ENCODE measurements at regions not wholly inside any gene's neighbourhood (a gene's known extent, or its start where the extent isn't known, plus 50 kb on each side); places are given as distances from the start of the nearest gene placed in this dataset.
"Not testable (repeated sequence)": the region's sequence is repeated elsewhere in the genome, so short reads cannot be mapped to it uniquely, and the experiment has no call there.

DNA sequence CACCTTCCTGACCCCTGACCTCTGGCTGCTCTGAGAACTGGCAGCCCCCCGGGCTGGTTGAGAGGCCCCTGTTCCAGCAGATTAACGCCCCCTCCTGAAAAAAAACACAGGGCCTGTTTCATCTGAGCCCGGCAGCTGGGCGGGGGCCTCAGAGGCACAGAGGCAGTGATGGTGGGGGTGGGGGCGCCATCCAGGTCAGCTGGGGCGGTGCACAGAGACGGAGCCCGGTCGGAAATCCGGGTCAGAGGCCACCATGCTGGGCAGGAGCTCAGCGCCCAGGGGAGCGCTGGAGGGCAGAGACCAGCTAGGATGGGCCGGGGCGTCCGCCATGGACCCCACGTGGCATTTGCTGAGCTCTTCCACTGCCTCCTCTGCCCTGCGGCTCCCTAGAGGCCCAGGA, 68.0 kb downstream of the UNCX start:
- no peak for DNase-seq

DNA sequence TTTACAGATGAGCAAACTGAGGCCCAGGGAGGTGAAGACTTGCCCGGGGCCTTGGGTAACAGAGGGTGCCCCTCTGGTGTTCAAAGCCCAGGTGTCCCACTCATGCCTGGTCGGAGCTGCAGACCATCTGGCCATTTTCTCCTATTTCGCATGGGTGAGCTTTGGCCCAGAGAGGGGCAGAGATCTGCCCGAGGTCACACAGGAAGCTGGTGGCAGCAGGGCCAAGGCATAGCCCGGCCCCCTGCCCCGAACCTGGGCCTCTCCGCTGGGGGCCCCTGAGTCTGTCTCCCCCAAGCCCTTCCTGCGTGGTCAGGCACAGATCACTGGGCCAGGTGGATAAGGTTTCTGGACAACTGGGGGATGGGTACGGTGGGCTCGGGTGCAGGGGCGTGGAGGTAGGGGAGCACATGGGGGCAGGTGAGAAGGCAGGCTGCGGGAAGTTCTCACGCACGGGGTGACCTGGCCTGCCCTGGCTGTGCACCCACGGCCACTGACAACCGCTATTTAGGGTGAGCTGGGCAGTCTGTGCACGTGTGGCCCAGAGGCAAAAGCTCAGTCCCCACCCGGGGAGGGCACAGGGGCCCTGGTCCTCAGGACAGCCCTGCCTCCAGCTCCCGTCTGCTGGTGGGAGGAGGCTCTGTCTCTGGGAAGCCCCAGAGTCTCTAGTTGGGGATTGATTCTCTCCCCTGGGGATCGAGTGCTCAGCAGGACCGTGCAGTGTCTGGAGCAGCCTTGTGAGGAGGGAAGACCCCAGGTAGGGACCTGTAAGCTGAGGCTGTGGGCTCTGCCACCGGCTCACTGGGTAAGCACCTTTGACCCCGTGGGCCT, 68.6 kb downstream of the UNCX start:
- DNase-seq, result no peak

DNA sequence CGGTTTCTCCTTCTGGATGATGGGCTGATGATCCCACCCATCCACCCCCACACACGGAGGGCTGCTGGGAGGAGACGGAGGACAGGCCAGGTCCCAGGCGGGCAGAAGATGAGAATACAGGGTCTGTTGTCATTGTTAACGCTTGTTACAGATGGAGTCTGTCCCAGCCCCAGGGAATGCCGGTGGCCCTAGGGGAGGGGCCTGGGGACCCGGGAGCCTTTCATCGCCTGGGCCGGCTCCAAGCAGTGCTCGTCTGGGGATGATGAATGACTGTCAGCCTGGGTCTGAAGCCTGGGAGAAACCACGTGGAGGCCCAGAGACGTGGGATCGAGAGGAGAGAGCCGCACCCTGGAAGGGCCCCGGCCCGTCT, 69.2 kb downstream of the UNCX start:
- no peak for DNase-seq

DNA sequence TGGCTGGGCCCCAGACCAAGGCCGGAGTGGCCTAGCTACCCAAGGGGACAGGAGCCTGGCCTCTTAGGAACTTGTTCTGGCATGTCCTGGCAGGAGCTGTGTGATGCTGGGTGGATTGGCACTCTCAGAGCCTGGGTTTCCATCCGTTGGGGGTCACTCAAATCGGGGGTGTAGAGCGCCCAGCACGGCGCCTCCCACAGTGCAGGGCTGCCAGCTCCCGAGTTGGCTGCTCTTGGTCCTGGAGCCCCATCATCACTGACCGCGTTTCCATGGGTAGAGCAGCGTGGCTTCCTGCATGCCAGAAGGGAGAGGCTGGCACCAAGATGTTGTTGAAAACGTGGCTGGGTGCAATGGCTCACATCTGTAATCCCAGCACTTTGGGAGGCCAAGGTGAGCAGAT, 70.3 kb downstream of the UNCX start:
- DNase-seq, result no peak

DNA sequence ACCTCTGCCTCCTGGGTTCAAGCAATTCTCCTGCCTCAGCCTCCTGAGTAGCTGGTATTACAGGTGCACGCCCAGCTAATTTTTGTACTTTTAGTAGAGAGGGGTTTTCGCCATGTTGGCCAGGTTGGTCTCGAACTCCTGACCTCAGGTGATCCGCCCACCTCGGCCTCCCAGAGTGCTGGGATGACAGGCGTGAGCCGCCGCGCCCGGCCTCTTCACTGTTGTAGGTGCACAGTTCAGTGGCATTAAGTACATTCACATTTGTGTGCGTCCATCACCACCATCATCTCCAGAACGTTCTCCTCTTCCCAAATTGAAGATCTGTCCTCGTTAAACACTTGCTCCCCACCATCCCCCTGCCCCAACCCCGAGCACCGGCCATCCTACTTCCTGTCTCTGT, 71.3 kb downstream of the UNCX start:
- not testable (repeated sequence) for DNase-seq

DNA sequence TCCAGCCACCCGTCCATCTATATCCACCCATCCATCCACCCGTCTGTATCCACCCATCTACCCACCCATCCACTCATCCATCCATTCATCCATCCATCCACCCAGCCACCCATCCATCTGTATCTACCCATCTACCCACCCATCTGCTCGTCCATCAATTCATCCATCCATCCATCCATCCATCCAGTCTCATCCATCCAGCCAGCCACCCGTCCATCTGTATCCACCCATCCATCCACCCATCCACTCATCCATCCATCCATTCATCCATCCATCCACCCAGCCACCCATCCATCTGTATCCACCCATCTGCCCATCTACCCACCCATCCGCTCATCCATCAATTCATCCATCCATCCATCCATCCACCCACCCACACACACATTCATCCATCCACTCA, 73.2 kb downstream of the UNCX start:
- DNase-seq, result no peak

- DNase-seq, result no peak
Observed at GRCh38 chr7:1307828-1308227, 75.2 kb downstream of the UNCX start.

DNA sequence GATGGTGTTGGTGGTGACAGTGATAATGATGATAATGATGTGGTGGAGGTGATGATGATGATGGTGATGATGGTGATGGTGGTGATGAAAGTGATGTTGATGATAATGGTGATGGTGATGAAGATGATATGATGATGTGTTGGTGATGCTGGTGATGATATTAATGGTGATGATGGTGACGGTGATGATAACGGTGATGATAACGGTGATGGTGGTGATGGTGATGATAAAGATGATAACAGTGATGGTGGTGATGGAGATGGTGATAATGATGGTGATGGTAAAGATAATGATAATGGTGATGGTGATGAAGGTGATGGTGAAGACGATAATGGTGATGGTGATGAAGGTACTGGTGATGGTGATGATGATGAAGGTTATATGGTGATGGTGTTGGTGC, 76.6 kb downstream of the UNCX start:
- no peak for DNase-seq

GRCh38 chr7:1309996-1310395, 77.3 kb downstream of the UNCX start:
- no peak for DNase-seq

DNA sequence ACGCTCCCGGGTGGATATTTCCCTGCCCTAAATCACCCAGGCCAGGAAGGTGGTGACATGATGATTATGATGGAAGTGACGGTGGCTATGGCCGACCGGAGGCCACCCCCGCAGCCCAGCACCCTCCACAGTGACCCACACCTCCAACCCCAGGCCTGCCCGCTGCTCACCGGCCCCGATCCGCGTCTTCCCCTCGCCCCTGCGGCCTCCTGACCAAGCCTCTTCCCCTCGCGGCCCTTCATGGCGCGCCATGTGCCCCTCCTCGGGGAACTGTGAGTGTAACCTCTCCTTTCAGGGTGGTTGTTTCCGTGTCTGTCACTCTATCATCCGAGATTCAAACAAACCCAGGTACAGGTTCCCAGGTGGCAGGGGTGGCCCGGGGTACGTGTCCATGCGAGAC, 78.3 kb downstream of the UNCX start:
- no peak for DNase-seq

DNA sequence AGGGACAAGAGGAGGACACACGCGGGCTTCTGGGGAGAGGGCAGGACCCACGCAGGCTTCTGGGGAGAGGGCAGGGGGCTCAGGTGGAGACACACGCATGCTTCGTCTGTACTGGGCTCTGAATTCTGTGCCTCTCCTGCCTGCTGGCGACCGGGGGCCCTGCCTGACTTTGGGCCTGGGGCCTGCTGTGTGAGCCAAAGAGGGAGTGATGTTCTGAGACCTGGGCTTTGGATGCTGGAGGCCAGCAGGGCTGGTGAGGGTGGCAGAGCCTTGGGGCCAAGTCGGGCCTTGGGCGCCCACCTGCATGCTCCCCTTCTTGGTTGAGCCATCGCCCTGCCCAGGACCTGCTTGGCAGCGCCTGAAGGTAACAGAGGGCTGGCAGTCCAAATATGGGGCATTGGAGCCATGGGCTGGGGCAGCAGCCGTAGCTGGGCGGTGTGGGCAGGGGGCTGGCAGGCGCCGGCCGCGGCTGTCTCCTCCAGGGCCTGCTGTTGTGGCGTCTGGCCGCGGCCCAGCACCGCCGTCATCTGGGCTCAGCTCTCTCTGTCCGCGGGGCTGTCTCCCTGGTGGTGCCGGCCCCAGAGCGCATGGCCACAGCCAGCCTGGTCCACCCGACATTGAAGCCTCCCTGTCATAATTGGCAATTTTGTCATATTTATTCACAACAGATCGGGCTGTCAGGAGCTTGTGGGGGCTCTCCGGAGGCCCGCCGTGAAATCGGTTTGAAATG, 78.9 kb downstream of the UNCX start:
- DNase-seq, result no peak

DNA sequence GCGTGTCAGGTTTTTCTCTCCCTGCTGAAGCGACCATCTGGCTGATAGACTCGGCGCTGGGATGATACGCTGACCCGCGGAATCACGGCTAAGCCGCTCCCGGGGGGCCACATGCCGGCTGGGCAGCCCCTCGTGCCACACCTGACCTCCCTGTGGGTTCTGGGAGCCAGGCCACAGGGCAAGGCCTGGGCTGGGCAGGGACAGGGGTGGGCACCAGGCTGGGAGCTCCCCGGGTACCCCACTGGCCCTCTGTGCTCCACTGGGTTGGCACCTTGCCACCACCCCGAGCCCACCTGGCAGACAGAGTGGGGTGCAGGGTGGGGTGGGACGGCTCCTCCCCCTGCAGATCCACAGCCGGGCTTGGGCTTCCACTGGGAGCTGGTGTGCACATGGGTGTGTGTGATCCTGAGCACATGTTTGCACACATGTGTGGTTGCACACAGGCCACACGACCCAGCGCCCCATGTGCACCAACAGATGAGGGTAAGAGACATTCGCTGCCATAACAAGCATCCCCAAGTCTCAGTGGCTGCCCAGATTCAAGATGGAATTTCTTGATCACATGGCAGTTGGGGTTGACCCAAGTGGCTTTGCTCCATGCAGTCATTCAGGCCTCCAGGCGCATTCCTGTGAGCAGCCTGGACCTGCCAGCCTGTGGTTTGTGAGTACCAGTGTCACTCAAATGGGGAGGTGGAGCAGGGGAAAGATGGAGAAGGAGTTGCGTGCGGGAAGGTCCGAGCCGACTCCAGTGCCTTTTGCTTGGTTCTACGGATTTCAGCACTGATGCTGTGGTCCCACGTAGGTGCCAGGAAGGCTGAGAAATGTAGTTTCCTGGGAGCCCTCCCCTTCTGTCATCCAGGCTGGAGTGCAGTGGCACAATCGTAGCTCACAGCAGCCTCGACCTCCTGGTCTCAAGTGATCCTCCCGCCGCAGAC, 79.7 kb downstream of the UNCX start:
- no peak for DNase-seq

DNA sequence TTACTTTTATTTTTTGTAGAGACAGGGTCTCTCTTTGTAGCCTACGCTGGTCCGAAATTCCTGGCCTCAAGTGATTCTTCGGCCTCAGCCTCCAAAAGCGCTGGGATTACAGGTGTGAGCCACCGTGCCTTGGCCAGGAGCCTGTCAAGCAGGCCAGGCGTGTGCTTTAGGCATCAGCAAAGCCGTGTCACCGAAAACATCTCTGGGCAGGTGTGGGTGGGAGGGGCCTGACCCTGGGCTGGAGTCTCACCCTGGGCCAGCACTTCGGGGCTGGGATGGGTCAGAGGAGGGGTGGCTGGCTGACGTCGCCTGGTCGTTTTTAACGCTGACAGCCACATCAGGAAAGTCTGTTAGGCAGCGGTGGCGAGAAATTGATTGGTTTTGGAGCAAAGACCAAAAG, 80.9 kb downstream of the UNCX start:
- no peak for DNase-seq

DNA sequence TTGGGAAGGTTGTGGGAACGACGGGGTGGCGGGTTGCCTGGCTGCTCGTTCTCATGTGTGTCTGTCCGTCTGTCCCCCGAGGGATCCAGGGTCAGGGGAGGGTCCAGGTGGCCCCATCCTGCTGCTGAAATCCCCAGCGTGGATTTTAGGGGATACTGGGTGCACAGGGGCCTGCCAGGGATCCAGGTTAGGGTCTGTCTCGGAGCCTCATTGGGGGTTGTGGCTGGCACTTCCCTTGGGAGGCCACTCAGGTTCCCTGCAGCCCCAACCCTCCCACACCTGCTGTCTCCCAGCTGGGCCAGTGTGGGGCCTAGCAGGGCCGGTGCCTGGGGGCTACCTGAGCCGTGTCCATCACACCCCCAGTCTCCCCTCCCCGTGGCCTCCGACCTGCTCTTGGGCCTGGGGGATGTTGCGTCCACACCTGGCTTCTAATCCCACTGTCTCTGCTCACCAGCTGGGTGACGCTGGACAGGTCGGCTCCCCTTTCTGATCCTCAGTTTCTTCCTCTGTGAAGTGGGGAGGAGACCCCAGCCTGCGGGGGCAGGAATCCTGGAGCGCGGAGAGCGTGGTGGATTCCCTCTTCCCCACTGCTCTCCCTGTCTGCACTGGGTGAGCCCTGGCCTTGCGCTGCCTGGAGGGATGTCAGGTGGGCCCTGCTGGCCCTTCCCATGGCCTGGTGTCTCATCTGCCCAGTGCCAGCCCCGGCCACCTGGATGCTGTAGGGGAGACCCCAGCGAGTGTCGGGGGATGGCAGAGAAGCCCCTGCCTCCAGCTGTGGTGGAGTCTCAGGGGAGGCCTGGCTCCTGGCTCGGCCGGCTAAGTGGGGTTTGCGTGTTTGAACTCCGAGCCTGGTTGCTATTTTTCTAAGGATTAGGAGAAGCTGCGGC, 81.6 kb downstream of the UNCX start:
- no peak for DNase-seq

- DNase-seq, result no peak
Observed at GRCh38 chr7:1314908-1315450, 82.3 kb downstream of the UNCX start.

DNA sequence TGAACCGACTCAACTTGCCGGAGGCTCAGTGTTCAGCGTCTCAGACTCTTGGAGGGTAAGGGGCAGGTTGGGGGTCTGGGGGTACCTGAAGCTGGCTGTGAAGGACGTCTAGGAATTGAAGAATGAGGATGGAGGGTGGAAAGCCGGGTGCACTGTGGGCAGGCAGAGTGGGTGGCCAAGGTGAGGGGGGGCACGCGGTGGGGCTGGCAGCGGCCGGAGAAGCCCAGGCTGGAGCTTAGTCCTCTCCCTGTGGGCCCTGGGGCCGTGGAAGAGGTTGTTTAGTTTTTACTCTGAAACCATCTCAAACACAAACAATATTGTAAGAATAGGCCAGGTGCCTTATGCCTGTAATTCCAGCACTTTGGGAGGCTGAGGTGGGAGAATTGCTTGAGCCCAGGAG, 83.4 kb downstream of the UNCX start:
- no peak for DNase-seq

GRCh38 chr7:1317646-1318045, 85.0 kb downstream of the UNCX start:
- DNase-seq, result no peak

- no peak for DNase-seq
Observed at GRCh38 chr7:1318051-1318450, 85.4 kb downstream of the UNCX start.

DNA sequence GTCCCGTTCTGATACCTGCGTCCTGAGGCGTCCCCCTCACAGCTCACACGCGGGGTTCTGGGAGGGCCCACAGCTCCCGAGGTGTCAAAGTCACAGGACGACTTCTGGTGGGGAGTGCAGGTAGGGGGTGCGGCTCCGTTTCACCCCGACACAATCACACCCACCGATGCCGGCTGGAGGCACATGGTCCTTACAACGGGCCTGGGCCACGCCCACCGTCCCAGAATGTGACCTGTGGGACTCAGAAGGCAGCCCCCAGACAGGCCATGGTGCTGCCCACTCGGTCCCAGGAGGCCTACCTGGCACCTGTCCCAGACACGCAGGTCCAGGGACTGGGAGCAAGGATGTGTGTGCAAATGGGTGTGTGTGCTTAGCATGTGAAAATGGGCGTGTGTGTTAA, 86.0 kb downstream of the UNCX start:
- DNase-seq, result no peak

DNA sequence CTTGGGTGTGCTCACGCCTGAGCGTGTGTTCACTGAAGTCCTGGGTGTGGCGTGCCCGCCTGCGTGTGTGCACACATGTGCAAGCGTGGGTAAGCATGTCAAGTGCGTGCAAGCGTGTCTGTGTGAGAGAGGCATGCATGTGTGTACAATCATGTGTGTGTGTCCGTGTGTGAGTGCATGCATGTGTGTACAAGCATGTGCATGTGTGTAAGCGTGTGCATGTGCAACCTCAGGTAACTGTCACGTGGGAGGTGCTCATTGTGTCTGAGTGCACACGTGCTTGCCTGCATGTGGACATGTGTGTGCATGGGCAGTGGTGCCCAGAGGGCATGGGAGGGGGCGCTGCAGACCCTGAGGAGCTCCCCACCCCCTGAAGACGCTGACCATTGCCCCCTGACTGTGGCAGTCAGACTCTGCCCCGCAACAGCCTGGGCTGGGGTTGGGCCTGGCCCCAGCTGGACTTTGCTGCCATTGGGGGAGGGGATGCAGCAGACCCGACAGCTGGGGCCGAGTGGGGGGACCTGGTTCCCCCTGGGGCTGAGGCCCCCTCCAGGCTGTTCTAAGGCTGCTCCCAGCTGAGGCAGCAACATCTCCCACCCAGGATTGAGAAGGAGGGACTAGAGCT, 88.1 kb downstream of the UNCX start:
- DNase-seq, result no peak
